K562 (cell line): ENCODE measurements at regions not wholly inside any gene's neighbourhood (a gene's known extent, or its start where the extent isn't known, plus 50 kb on each side); places are given as distances from the start of the nearest gene placed in this dataset.
"Not testable (repeated sequence)": the region's sequence is repeated elsewhere in the genome, so short reads cannot be mapped to it uniquely, and the experiment has no call there.

Source experiments
- ATAC-seq: fragments of 200-7000 bp; cut with Tn5 transposase; 3 replicates; pipeline ENCODE4 v1.9.1; 2020; ENCODE audit warnings: moderate library complexity
- BruUV-seq: library from RNA; stranded (reverse); fragments of 400-500 nt; replicated peaks from 2 replicates; lab custom pipeline; 2021; lab: Mats Ljungman, UMichigan
- CTCF ChIA-PET: fragments of 300-600 bp; formaldehyde crosslinking; extraction: SDS; loops from one replicate; lab custom pipeline; 2021; ENCODE audit warnings: low intra/inter-chr PET ratio; lab: Yijun Ruan, JAX
- POLR2A ChIA-PET: fragments of 300-600, 350-650 bp; sonication (Branson Sonifier 250); formaldehyde crosslinking; extraction: SDS; loops from one replicate; lab custom pipeline; 2021; ENCODE audit warnings: antibody characterized with exemption, inconsistent platforms; lab: Yijun Ruan, JAX
- DNase-seq, 4 experiments: peaks; one replicate each; pipeline versions ENCODE4 v3.0.0 to v3.0.0-alpha.2; 2011 to 2018; ENCODE audit warnings: low spot score in 3 of 4, mixed read lengths in 3 of 4; ENCODE audit errors: extremely low read depth in 1 of 4
- FAIRE-seq: peaks from 2 replicates; lab custom pipeline; 2011; peaks lifted over from hg19 to GRCh38; lab: Jason Lieb, UNC
- H2AFZ ChIP-seq: 2 replicates; pipeline ENCODE4 v1.6.0; 2011; ENCODE audit warnings: low read depth, low read length, control low read depth, inconsistent platforms
- H3K27ac ChIP-seq: fragments of 200-600 bp; 3 replicates; pipeline ENCODE4 v1.8.0; 2011; ENCODE audit warnings: low read depth, mild to moderate bottlenecking, control low read depth, inconsistent platforms, low read length, moderate library complexity, mixed read lengths; ENCODE audit errors: extremely low read depth
- H3K27me3 ChIP-seq, 2 experiments: fragments of 300-600 bp in 1 of 2; 2 replicates in 1 of 2; 3 replicates in 1 of 2; pipeline versions ENCODE4 v1.6.0 to v1.8.0; 2011; ENCODE audit warnings: inconsistent platforms in 2 of 2, low read length in 2 of 2, mild to moderate bottlenecking in 1 of 2, mixed read lengths in 1 of 2, moderate library complexity in 1 of 2; ENCODE audit not compliant: control insufficient read depth in 2 of 2, insufficient read depth in 2 of 2
- H3K36me3 ChIP-seq: fragments of 300-600 bp; 3 replicates; pipeline ENCODE4 v1.8.0; 2011; ENCODE audit warnings: mild to moderate bottlenecking, low read length, inconsistent platforms; ENCODE audit not compliant: control insufficient read depth, insufficient read depth
- H3K4me1 ChIP-seq, 2 experiments: fragments of 200-600 bp in 1 of 2; replicated peaks in 1 of 2; 2 replicates in 1 of 2; 3 replicates in 1 of 2; pipeline versions ENCODE4 v1.5.1 to v1.8.0; 2011; ENCODE audit warnings: inconsistent platforms in 2 of 2, low read length in 2 of 2, mild to moderate bottlenecking in 1 of 2, mixed read lengths in 1 of 2, moderate library complexity in 1 of 2; ENCODE audit not compliant: control insufficient read depth in 2 of 2, insufficient read depth in 2 of 2
- H3K4me2 ChIP-seq: 2 replicates; pipeline ENCODE4 v1.6.1; 2011; ENCODE audit warnings: low read length, control low read depth, inconsistent platforms, mixed read lengths; ENCODE audit not compliant: insufficient read depth
- H3K4me3 ChIP-seq: fragments of 200-600 bp; sonication (generic), shearing (Covaris generic); 2 replicates; pipeline ENCODE4 v1.5.1; 2016; ENCODE audit warnings: control low read depth, inconsistent platforms
- H3K79me2 ChIP-seq: fragments of 200-600 bp; 3 replicates; pipeline ENCODE4 v1.8.0; 2011; ENCODE audit warnings: low read length, inconsistent platforms; ENCODE audit not compliant: control insufficient read depth, insufficient read depth
- H3K9ac ChIP-seq, 2 experiments: 2 replicates each; pipeline versions ENCODE4 v1.6.0 to v1.6.1; 2011; ENCODE audit warnings: low read depth in 2 of 2, low read length in 2 of 2, control low read depth in 1 of 2, inconsistent platforms in 1 of 2, mild to moderate bottlenecking in 1 of 2, mixed read lengths in 1 of 2; ENCODE audit not compliant: insufficient read depth in 1 of 2
- H3K9me1 ChIP-seq: one replicate; pipeline ENCODE4 v1.6.0; 2011; ENCODE audit warnings: inconsistent platforms, mild to moderate bottlenecking, low read length, moderate library complexity; ENCODE audit not compliant: control insufficient read depth, insufficient read depth
- H3K9me3 ChIP-seq: replicated peaks from 2 replicates; pipeline ENCODE4 v1.5.1; 2011; ENCODE audit warnings: low read depth, low read length, inconsistent platforms; ENCODE audit not compliant: control insufficient read depth, insufficient read depth
- H4K20me1 ChIP-seq: replicated peaks from 2 replicates; pipeline ENCODE4 v1.6.1; 2011; ENCODE audit warnings: low read length, inconsistent platforms, mixed read lengths; ENCODE audit not compliant: control insufficient read depth, insufficient read depth
- AFF1 ChIP-seq, 2 experiments: fragments of 450-650 bp; IDR thresholded peaks; 2 replicates each; pipeline ENCODE4 v1.6.1; 2018; ENCODE audit warnings: mild to moderate bottlenecking in 2 of 2, low read depth in 1 of 2; ENCODE audit not compliant: partially characterized antibody in 2 of 2
- ARID1B ChIP-seq: fragments of 450-650 bp; IDR thresholded peaks from 2 replicates; pipeline ENCODE4 v1.6.1; 2016; ENCODE audit warnings: antibody characterized with exemption, mild to moderate bottlenecking, inconsistent platforms
- ATF1 ChIP-seq, 2 experiments: fragments of 450-650 bp in 1 of 2; IDR thresholded peaks; 2 replicates each; pipeline ENCODE4 v1.6.1; 2016; ENCODE audit warnings: missing compliant biosample characterization in 1 of 2, missing genetic modification characterization in 1 of 2
- CC2D1A ChIP-seq: fragments of 450-650 bp; IDR thresholded peaks from 2 replicates; pipeline ENCODE4 v1.6.1; 2017; ENCODE audit warnings: mild to moderate bottlenecking
- FOSL1 ChIP-seq: fragments of 200-800 bp; sonication (Bioruptor generic); conservative IDR thresholded peaks from 2 replicates; pipeline ENCODE4 v1.6.1; 2016; ENCODE audit warnings: missing genetic modification characterization, missing compliant biosample characterization
- MAFG ChIP-seq: fragments of 450-650 bp; conservative IDR thresholded peaks from 2 replicates; pipeline ENCODE4 v1.6.1; 2016; ENCODE audit warnings: missing genetic modification characterization, missing compliant biosample characterization
- MNT ChIP-seq, 2 experiments: fragments of 450-650 bp; conservative IDR thresholded peaks; 2 replicates each; pipeline ENCODE4 v1.6.1; 2017; ENCODE audit warnings: mild to moderate bottlenecking in 2 of 2, moderate library complexity in 2 of 2
- MTA2 ChIP-seq: fragments of 450-650 bp; IDR thresholded peaks from 2 replicates; pipeline ENCODE4 v1.6.1; 2016; ENCODE audit warnings: low read depth
- NCOR1 ChIP-seq: fragments of 450-650 bp; IDR thresholded peaks from 2 replicates; pipeline ENCODE4 v1.6.1; 2016; ENCODE audit warnings: mild to moderate bottlenecking, moderate library complexity
- NFE2 ChIP-seq: IDR thresholded peaks from 2 replicates; pipeline ENCODE4 v1.6.1; 2014; ENCODE audit warnings: antibody characterized with exemption, low read depth
- NFIC ChIP-seq: fragments of 450-650 bp; IDR thresholded peaks from 2 replicates; pipeline ENCODE4 v1.6.1; 2017; ENCODE audit warnings: mild to moderate bottlenecking, inconsistent platforms
- POLR2AphosphoS5 ChIP-seq: IDR thresholded peaks from 2 replicates; pipeline ENCODE4 v1.6.1; 2011; ENCODE audit warnings: mild to moderate bottlenecking, low read depth, low read length, moderate library complexity; ENCODE audit not compliant: control insufficient read depth, insufficient read depth
- SMARCA4 ChIP-seq: fragments of 450-650 bp; IDR thresholded peaks from 2 replicates; pipeline ENCODE4 v1.6.1; 2016
- SMARCC2 ChIP-seq: fragments of 450-650 bp; IDR thresholded peaks from 2 replicates; pipeline ENCODE4 v1.6.1; 2017; ENCODE audit warnings: antibody characterized with exemption, moderate library complexity, mild to moderate bottlenecking, low read depth
- SOX6 ChIP-seq: fragments of 450-650 bp; IDR thresholded peaks from 2 replicates; pipeline ENCODE4 v1.6.1; 2014; ENCODE audit warnings: mild to moderate bottlenecking
- TAL1 ChIP-seq: fragments of 450-650 bp; IDR thresholded peaks from 2 replicates; pipeline ENCODE4 v1.6.1; 2016; ENCODE audit warnings: mild to moderate bottlenecking
- TCF3 ChIP-seq: sonication (generic); formaldehyde crosslinking; IDR thresholded peaks from 2 replicates; pipeline ENCODE4 v1.4.0; 2020; ENCODE audit warnings: mild to moderate bottlenecking, missing genetic modification reagents
- TRIM24 ChIP-seq, 2 experiments: fragments of 450-650 bp; IDR thresholded peaks; 2 replicates each; pipeline ENCODE4 v1.6.1; 2016
- ZNF316 ChIP-seq: fragments of 450-650 bp; IDR thresholded peaks from 2 replicates; pipeline ENCODE4 v1.6.1; 2016
- WGBS: fragments of 100-300 bp; shearing (Covaris generic); methylation state at CpG from one replicate; pipeline ENCODE4 v1.1.6; 2016; ENCODE audit warnings: low coverage, mixed read lengths; ENCODE audit not compliant: insufficient coverage; ENCODE audit errors: missing lambda C conversion rate; 5-methylcytosine and 5-hydroxymethylcytosine counted together
- in situ Hi-C: fragments of 300-500 bp; cut with MboI; formaldehyde crosslinking; loops from 4 replicates; pipeline ENCODE4 v1.15.0; 2018; ENCODE audit warnings: inconsistent platforms, mixed read lengths
- intact Hi-C: fragments of 100-400 bp; cut with micrococcal nuclease; formaldehyde crosslinking; loops from 2 replicates; pipeline ENCODE4 v1.14.2; 2022

GRCh38 chr2:64252251-64252978, 108.2 kb upstream of the PELI1 start:
- peak overlapping the region; percentile 66 for H3K4me2 ChIP-seq
- H3K27me3 ChIP-seq; POLR2A ChIA-PET; H3K9me1 ChIP-seq; intact Hi-C loops; H3K4me1 ChIP-seq; FAIRE-seq; H3K9me3 ChIP-seq; BruUV-seq; in situ Hi-C loops; CTCF ChIA-PET; H3K36me3 ChIP-seq; H3K79me2 ChIP-seq; H4K20me1 ChIP-seq; ATAC-seq; TF ChIP-seq ATF1 (CRISPR knock-in tag; IDR thresholded peaks at IDR 0.05): not testable (repeated sequence)
- WGBS, result 7% methylated on average over 9 of the region's 11 CpGs
- 0 out of 2 replicates have a peak overlapping the region, but pooled peaks have one; percentile 40 for H2AFZ ChIP-seq
- peak overlapping the region in 1 of 2 experiments; percentile 46; a peak in 1 of 4 replicates for H3K9ac ChIP-seq
- DNase-seq, result peak in 1 of 4 experiments; percentile 54
- H3K4me3 ChIP-seq, result peak overlapping the region; percentile 21; the same call in 1 of the 2 replicates
- H3K27ac ChIP-seq, result peak overlapping the region; percentile 55; the same call in 2 of the 3 replicates
- TF ChIP-seq TAL1 (peak; percentile 86), AFF1 (IDR thresholded peaks at IDR 0.05; ENCODE audit: low read depth in 1 of 2, partially characterized antibody in 2 of 2) (peak in 1 of 2 experiments; percentile 28), ATF1 (tag; IDR thresholded peaks at IDR 0.05) (peak; percentile 32; the same call in 1 of the 2 replicates), NCOR1 (peak; percentile 78), TCF3 (CRISPR knock-in tag) (peak; percentile 85), SMARCA4 (peak; percentile 97), NFIC (peak; percentile 56; the same call in 1 of the 2 replicates), ZNF316 (peak; percentile 89), FOSL1 (peak; percentile 84), MTA2 (peak; percentile 80), NFE2 (peak; percentile 61; the same call in 1 of the 2 replicates), MNT (conservative IDR thresholded peaks at IDR 0.05) (peak in 1 of 2 experiments; percentile 29; a peak in 1 of 4 replicates), SMARCC2 (peak; percentile 93), ARID1B (peak; percentile 98), CC2D1A (peak; percentile 63; the same call in 1 of the 2 replicates), POLR2AphosphoS5 (peak; percentile 33; the same call in 1 of the 2 replicates), MAFG (peak; percentile 66), SOX6 (peak; percentile 54; the same call in 1 of the 2 replicates), TRIM24 (IDR thresholded peaks at IDR 0.05) (peak; percentile 39 to 77; a peak in 3 of 4 replicates)
